ENCODE measurements at regions not wholly inside any gene's neighbourhood (a gene's known extent, or its start where the extent isn't known, plus 50 kb on each side); places are given as distances from the start of the nearest gene placed in this dataset.

GRCh38 chr19:34017601-34018000, 154.7 kb upstream of the LSM14A start:
- Histone ChIP-seq H3K36me3 (ENCODE audit: insufficient read depth, low read length) (no peaks in the 10 kb centered on the region), H4K20me1 (ENCODE audit: insufficient read depth, low read length, poor library complexity, severe bottlenecking) (no peaks in the 10 kb centered on the region), H2AFZ (ENCODE audit: low read length) (no peak overlapping the region), H3K4me3 (ENCODE audit: low read length, poor library complexity, severe bottlenecking) (no peak overlapping the region), H3K27me3 (ENCODE audit: insufficient read depth, low read length, poor library complexity, severe bottlenecking) (no peaks in the 10 kb centered on the region), H3K9me3 (ENCODE audit: insufficient read depth, low read depth, low read length) (peaks cover 1% of the 10 kb centered on the region; the same call in 1 of the 2 replicates), H3K4me1 (ENCODE audit: insufficient read depth, low read length, poor library complexity, severe bottlenecking) (no peaks in the 10 kb centered on the region), H3F3A (ENCODE audit: low read depth) (no peaks in the 10 kb centered on the region), H3K4me2 (ENCODE audit: low read depth, low read length, poor library complexity, severe bottlenecking) (no peak overlapping the region), H3K9me2 (replicated peaks; ENCODE audit: low read depth, low read length) (no peaks in the 10 kb centered on the region), H3K79me2 (ENCODE audit: insufficient read depth, low read length) (no peaks in the 10 kb centered on the region), H3K9ac (ENCODE audit: low read depth, low read length, poor library complexity, severe bottlenecking) (no peak overlapping the region)
- TF ChIP-seq CTCF (conservative IDR thresholded peaks at IDR 0.05; ENCODE audit: low read length) (no peak), EZH2phosphoT487 (IDR thresholded peaks at IDR 0.05; ENCODE audit: borderline replicate concordance) (no peak)

DNA sequence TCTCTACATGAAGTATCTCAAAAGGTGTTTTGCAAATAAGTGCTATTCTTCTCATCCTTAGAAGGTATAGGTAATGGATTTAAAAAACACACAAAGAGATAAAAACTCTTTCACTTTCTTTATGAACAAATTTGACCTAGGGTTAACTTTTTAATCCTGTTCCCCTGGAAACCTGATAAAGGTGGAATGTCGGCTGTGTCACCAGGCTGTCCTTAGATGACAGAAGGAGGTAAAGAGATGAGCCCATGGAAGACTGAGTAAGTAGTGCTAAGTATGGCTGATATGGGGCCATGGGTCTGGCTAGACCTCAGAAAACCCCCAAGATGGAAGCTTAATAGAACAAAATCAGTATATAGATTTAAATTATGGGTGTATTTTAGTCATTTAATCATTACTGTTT, 153.8 kb upstream of the LSM14A start:
- no peaks in the 10 kb centered on the region for H3K9me2 ChIP-seq (replicated peaks; ENCODE audit: low read depth, low read length)
- H3F3A ChIP-seq (ENCODE audit: low read depth) = no peaks in the 10 kb centered on the region
- no peaks in the 10 kb centered on the region for H3K36me3 ChIP-seq (ENCODE audit: insufficient read depth, low read length)
- no peak overlapping the region for H3K9ac ChIP-seq (ENCODE audit: low read depth, low read length, poor library complexity, severe bottlenecking)
- H2AFZ ChIP-seq (ENCODE audit: low read length) = no peak overlapping the region
- H3K4me1 ChIP-seq (ENCODE audit: insufficient read depth, low read length, poor library complexity, severe bottlenecking) = no peaks in the 10 kb centered on the region
- H3K9me3 ChIP-seq (ENCODE audit: insufficient read depth, low read depth, low read length) = peaks cover 6% of the 10 kb centered on the region; the same call in 1 of the 2 replicates
- H3K4me2 ChIP-seq (ENCODE audit: low read depth, low read length, poor library complexity, severe bottlenecking) = no peak overlapping the region
- no peaks in the 10 kb centered on the region for H3K27me3 ChIP-seq (ENCODE audit: insufficient read depth, low read length, poor library complexity, severe bottlenecking)
- no peaks in the 10 kb centered on the region for H4K20me1 ChIP-seq (ENCODE audit: insufficient read depth, low read length, poor library complexity, severe bottlenecking)
- TF ChIP-seq CTCF (conservative IDR thresholded peaks at IDR 0.05; ENCODE audit: low read length) (no peak), EZH2phosphoT487 (IDR thresholded peaks at IDR 0.05; ENCODE audit: borderline replicate concordance) (no peak)
- H3K4me3 ChIP-seq (ENCODE audit: low read length, poor library complexity, severe bottlenecking) = no peak overlapping the region
- no peaks in the 10 kb centered on the region for H3K79me2 ChIP-seq (ENCODE audit: insufficient read depth, low read length)

DNA sequence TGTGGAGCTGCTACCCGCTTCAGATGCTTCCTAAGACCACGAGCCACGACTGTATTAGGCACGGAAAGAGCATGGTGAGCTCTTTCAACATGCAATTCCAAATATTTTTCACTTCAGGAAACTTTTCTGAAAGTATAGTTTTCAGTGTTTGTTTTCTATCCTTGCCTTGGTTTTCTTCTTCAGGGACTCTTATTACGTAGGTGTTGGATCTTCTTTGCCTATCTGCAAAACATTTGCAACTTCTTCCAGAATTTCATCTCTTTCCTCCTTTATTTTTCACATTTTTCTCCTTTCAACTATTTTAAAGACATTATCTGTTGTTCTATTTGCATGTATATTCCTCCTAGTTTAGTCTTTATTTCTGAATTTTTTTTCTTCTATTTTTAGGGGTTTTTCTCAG, 148.9 kb upstream of the LSM14A start:
- H3K27me3 ChIP-seq (ENCODE audit: insufficient read depth, low read length, poor library complexity, severe bottlenecking) = no peaks in the 10 kb centered on the region
- H3K9me2 ChIP-seq (replicated peaks; ENCODE audit: low read depth, low read length) = no peaks in the 10 kb centered on the region
- no peak overlapping the region for H3K4me2 ChIP-seq (ENCODE audit: low read depth, low read length, poor library complexity, severe bottlenecking)
- H3K36me3 ChIP-seq (ENCODE audit: insufficient read depth, low read length) = no peaks in the 10 kb centered on the region
- no peaks in the 10 kb centered on the region for H3K79me2 ChIP-seq (ENCODE audit: insufficient read depth, low read length)
- H3K9me3 ChIP-seq (ENCODE audit: insufficient read depth, low read depth, low read length) = peaks cover 6% of the 10 kb centered on the region; the same call in 1 of the 2 replicates
- H3K4me3 ChIP-seq (ENCODE audit: low read length, poor library complexity, severe bottlenecking) = no peak overlapping the region
- no peak overlapping the region for H2AFZ ChIP-seq (ENCODE audit: low read length)
- H3F3A ChIP-seq (ENCODE audit: low read depth) = no peaks in the 10 kb centered on the region
- H4K20me1 ChIP-seq (ENCODE audit: insufficient read depth, low read length, poor library complexity, severe bottlenecking) = no peaks in the 10 kb centered on the region
- TF ChIP-seq EZH2phosphoT487 (IDR thresholded peaks at IDR 0.05; ENCODE audit: borderline replicate concordance) (no peak), CTCF (conservative IDR thresholded peaks at IDR 0.05; ENCODE audit: low read length) (no peak)
- H3K9ac ChIP-seq (ENCODE audit: low read depth, low read length, poor library complexity, severe bottlenecking) = no peak overlapping the region
- no peaks in the 10 kb centered on the region for H3K4me1 ChIP-seq (ENCODE audit: insufficient read depth, low read length, poor library complexity, severe bottlenecking)
